ENCODE measurements at regions not wholly inside any gene's neighbourhood (a gene's known extent, or its start where the extent isn't known, plus 50 kb on each side); places are given as distances from the start of the nearest gene placed in this dataset.
A peak's percentile ranks its signal among the peaks of the same experiment; 100 is the strongest.

GRCh38 chr12:123054371-123054770, 73.9 kb downstream of the ARL6IP4 start:
- Histone ChIP-seq H3K4me3 (no peak overlapping the region), H3K27me3 (no peaks in the 10 kb centered on the region), H3K4me1 (ENCODE audit: insufficient read depth) (peaks cover 26% of the 10 kb centered on the region), H3K9me3 (no peaks in the 10 kb centered on the region), H3K27ac (peak overlapping the region in 1 of 2 donors; percentile 18), H3K36me3 (no peaks in the 10 kb centered on the region)
- no peak for DNase-seq
- 72 to 86% (median 79%) methylated on average over 2 of the region's 2 CpGs for WGBS, 3 donors
- TF ChIP-seq POLR2A (IDR thresholded peaks at IDR 0.05) (no peak), EP300 (IDR thresholded peaks at IDR 0.05) (no peak), CTCF (IDR thresholded peaks at IDR 0.05) (no peak)
- intact Hi-C loops (cut with DNase I): no loop called here

GRCh38 chr12:123051556-123051955, 71.1 kb downstream of the ARL6IP4 start:
- intact Hi-C loops (cut with DNase I): no loop called here
- H3K4me3 ChIP-seq: no peak overlapping the region
- no peak overlapping the region for H3K27ac ChIP-seq
- DNase-seq: no peak
- no peaks in the 10 kb centered on the region for H3K27me3 ChIP-seq
- H3K9me3 ChIP-seq: no peaks in the 10 kb centered on the region
- H3K36me3 ChIP-seq: no peaks in the 10 kb centered on the region
- TF ChIP-seq POLR2A (IDR thresholded peaks at IDR 0.05) (no peak), CTCF (IDR thresholded peaks at IDR 0.05) (no peak), EP300 (IDR thresholded peaks at IDR 0.05) (no peak)
- 32 to 42% (median 41%) methylated on average over 3 of the region's 3 CpGs for WGBS, 3 donors
- H3K4me1 ChIP-seq (ENCODE audit: insufficient read depth): peaks cover 15% of the 10 kb centered on the region

- Histone ChIP-seq H3K27me3 (no peaks in the 10 kb centered on the region), H3K36me3 (no peaks in the 10 kb centered on the region), H3K9me3 (no peaks in the 10 kb centered on the region), H3K4me1 (ENCODE audit: insufficient read depth) (peaks cover 15% of the 10 kb centered on the region), H3K4me3 (no peak overlapping the region), H3K27ac (no peak overlapping the region)
- 81 to 84% (median 82%) methylated on average over 4 of the region's 4 CpGs for WGBS, 3 donors
- no peak for DNase-seq
- no peak for TF ChIP-seq POLR2A (IDR thresholded peaks at IDR 0.05)
- TF ChIP-seq EP300 (IDR thresholded peaks at IDR 0.05): no peak
- no peak for TF ChIP-seq CTCF (IDR thresholded peaks at IDR 0.05)
- intact Hi-C loops (cut with DNase I): no loop called here
Observed at GRCh38 chr12:123050913-123051312, 70.4 kb downstream of the ARL6IP4 start.

- intact Hi-C loops (cut with DNase I): no loop called here
- no peak overlapping the region for H3K4me3 ChIP-seq
- peak overlapping the region in 1 of 2 donors; percentile 8 for H3K27ac ChIP-seq
- no peaks in the 10 kb centered on the region for H3K36me3 ChIP-seq
- DNase-seq: peak in 1 of 5 donors; percentile 42
- peaks cover 19% of the 10 kb centered on the region for H3K4me1 ChIP-seq (ENCODE audit: insufficient read depth)
- 49 to 64% (median 53%) methylated on average over 6 of the region's 6 CpGs for WGBS, 3 donors
- no peak for TF ChIP-seq EP300 (IDR thresholded peaks at IDR 0.05)
- no peak for TF ChIP-seq POLR2A (IDR thresholded peaks at IDR 0.05)
- TF ChIP-seq CTCF (IDR thresholded peaks at IDR 0.05): no peak
- no peaks in the 10 kb centered on the region for H3K9me3 ChIP-seq
- no peaks in the 10 kb centered on the region for H3K27me3 ChIP-seq
Observed at GRCh38 chr12:123050331-123050831, 69.9 kb downstream of the ARL6IP4 start.

All from ovary (tissue), 7 donors.